IMR-90 (cell line): ENCODE measurements at regions not wholly inside any gene's neighbourhood (a gene's known extent, or its start where the extent isn't known, plus 50 kb on each side); places are given as distances from the start of the nearest gene placed in this dataset.

ENCODE experiments used
- ATAC-seq: fragments of 200-7000 bp; cut with Tn5 transposase; 2 replicates; pipeline ENCODE4 v1.9.1; 2020; ENCODE audit warnings: low read depth, mild to moderate bottlenecking, moderate library complexity
- BruUV-seq: library from RNA; stranded (reverse); fragments of 400-500 nt; replicated peaks from 2 replicates; lab custom pipeline; 2021; lab: Mats Ljungman, UMichigan
- CTCF ChIA-PET: fragments of 300-600 bp; formaldehyde crosslinking; extraction: SDS; loops from one replicate; lab custom pipeline; 2021; ENCODE audit warnings: antibody characterized with exemption; lab: Yijun Ruan, JAX
- POLR2A ChIA-PET: fragments of 300-600 bp; sonication (Branson Sonifier 250); formaldehyde crosslinking; loops from one replicate; lab custom pipeline; 2022; ENCODE audit warnings: antibody characterized with exemption; ENCODE audit not compliant: unreplicated experiment; lab: Charles Lee
- DNase-seq: peaks from one replicate; pipeline ENCODE4 v3.0.0; 2013
- H2AFZ ChIP-seq: replicated peaks from 2 replicates; pipeline ENCODE3; 2013; ENCODE audit warnings: low read length, mild to moderate bottlenecking; ENCODE audit not compliant: poor library complexity
- H2AK5ac ChIP-seq: 2 replicates; pipeline ENCODE4 v1.6.1; 2013; ENCODE audit warnings: low read depth, low read length, inconsistent platforms
- H2AK9ac ChIP-seq: replicated peaks from 2 replicates; pipeline ENCODE3; 2013; ENCODE audit warnings: mild to moderate bottlenecking, low read depth, low read length, moderate library complexity; ENCODE audit not compliant: poor library complexity
- H2BK120ac ChIP-seq: 2 replicates; pipeline ENCODE4 v1.6.1; 2013; ENCODE audit warnings: low read depth, low read length, inconsistent platforms
- H2BK15ac ChIP-seq: 3 replicates; pipeline ENCODE4 v1.6.1; 2013; ENCODE audit warnings: low read depth, low read length, inconsistent platforms
- H2BK20ac ChIP-seq: 2 replicates; pipeline ENCODE4 v1.6.1; 2013; ENCODE audit warnings: low read depth, mild to moderate bottlenecking, inconsistent platforms, low read length, moderate library complexity
- H2BK5ac ChIP-seq: 2 replicates; pipeline ENCODE4 v1.6.1; 2013; ENCODE audit warnings: mild to moderate bottlenecking, low read depth, low read length, inconsistent platforms; ENCODE audit not compliant: poor library complexity, severe bottlenecking
- H3K14ac ChIP-seq: replicated peaks from 2 replicates; pipeline ENCODE4 v1.6.1; 2013; ENCODE audit warnings: low read depth, low read length, inconsistent platforms
- H3K18ac ChIP-seq: 2 replicates; pipeline ENCODE4 v1.6.1; 2013; ENCODE audit warnings: low read depth, low read length, control low read depth
- H3K23ac ChIP-seq: 2 replicates; pipeline ENCODE4 v1.6.1; 2013; ENCODE audit warnings: low read depth, low read length, inconsistent platforms
- H3K27ac ChIP-seq: 2 replicates; pipeline ENCODE4 v1.5.1; 2013; ENCODE audit warnings: mild to moderate bottlenecking, control low read depth, low read length; ENCODE audit not compliant: insufficient read depth
- H3K27me3 ChIP-seq: 2 replicates; pipeline ENCODE4 v1.6.1; 2013; ENCODE audit warnings: low read length; ENCODE audit not compliant: control insufficient read depth, insufficient read depth
- H3K36me3 ChIP-seq: 2 replicates; pipeline ENCODE4 v1.6.1; 2013; ENCODE audit warnings: low read length, mixed read lengths; ENCODE audit not compliant: control insufficient read depth, insufficient read depth
- H3K4ac ChIP-seq: 2 replicates; pipeline ENCODE4 v1.6.1; 2013; ENCODE audit warnings: low read depth, low read length, inconsistent platforms
- H3K4me1 ChIP-seq: 2 replicates; pipeline ENCODE4 v1.6.1; 2013; ENCODE audit warnings: low read length, mixed read lengths; ENCODE audit not compliant: control insufficient read depth, insufficient read depth
- H3K4me2 ChIP-seq: 2 replicates; pipeline ENCODE4 v1.6.1; 2013; ENCODE audit warnings: low read depth, mild to moderate bottlenecking, control low read depth, low read length, moderate library complexity
- H3K4me3 ChIP-seq: 2 replicates; pipeline ENCODE4 v1.5.1; 2013; ENCODE audit warnings: low read depth, mild to moderate bottlenecking, control low read depth, low read length, moderate library complexity; ENCODE audit not compliant: insufficient read depth
- H3K56ac ChIP-seq: 2 replicates; pipeline ENCODE4 v1.6.1; 2013; ENCODE audit warnings: low read length, inconsistent platforms; ENCODE audit not compliant: insufficient read depth; ENCODE audit errors: extremely low read depth
- H3K79me1 ChIP-seq, 2 experiments: 2 replicates each; pipeline ENCODE4 v1.6.1; 2013; ENCODE audit warnings: low read length in 2 of 2, inconsistent platforms in 1 of 2, low read depth in 1 of 2
- H3K9ac ChIP-seq: 2 replicates; pipeline ENCODE4 v1.6.1; 2013; ENCODE audit warnings: low read depth, low read length, control low read depth
- H3K9me1 ChIP-seq: 2 replicates; pipeline ENCODE4 v1.6.1; 2013; ENCODE audit warnings: low read length, inconsistent platforms; ENCODE audit not compliant: insufficient read depth
- H3K9me3 ChIP-seq: 2 replicates; pipeline ENCODE4 v1.6.1; 2013; ENCODE audit warnings: low read length; ENCODE audit not compliant: control insufficient read depth, insufficient read depth
- H4K20me1 ChIP-seq: 2 replicates; pipeline ENCODE4 v1.6.1; 2013; ENCODE audit warnings: low read length, inconsistent platforms; ENCODE audit not compliant: insufficient read depth
- H4K5ac ChIP-seq: 2 replicates; pipeline ENCODE4 v1.6.1; 2013; ENCODE audit warnings: mild to moderate bottlenecking, low read depth, low read length, control low read depth
- H4K8ac ChIP-seq, 2 experiments: 2 replicates each; pipeline ENCODE4 v1.6.1; 2013; ENCODE audit warnings: low read depth in 2 of 2, low read length in 2 of 2, control low read depth in 1 of 2, inconsistent platforms in 1 of 2
- H4K91ac ChIP-seq: 2 replicates; pipeline ENCODE4 v1.6.1; 2013; ENCODE audit warnings: low read depth, low read length, inconsistent platforms; ENCODE audit not compliant: insufficient read depth
- MAFK ChIP-seq: IDR thresholded peaks from 2 replicates; pipeline ENCODE4 v1.6.1; 2012; ENCODE audit warnings: low read depth, low read length, improper control_type of control experiment
- RFX5 ChIP-seq: IDR thresholded peaks from 2 replicates; pipeline ENCODE4 v1.8.0; 2012; ENCODE audit warnings: low read depth, mild to moderate bottlenecking, low read length, moderate library complexity
- WGBS, 2 experiments: methylation state at CpG; one replicate each; pipeline versions ENCODE4 v1.1.5 to v1.1.7; 2013; ENCODE audit warnings: missing lambda C conversion rate in 2 of 2; ENCODE audit not compliant: insufficient read length in 1 of 2; ENCODE audit errors: extremely low coverage in 2 of 2; 5-methylcytosine and 5-hydroxymethylcytosine counted together
- dilution Hi-C: fragments of 300-500 bp; cut with HindIII; formaldehyde crosslinking; loops from one replicate; pipeline ENCODE4 v1.14.3; 2018; ENCODE audit warnings: low sequenced_read_pairs; ENCODE audit not compliant: unreplicated experiment
- in situ Hi-C: fragments of 300-500 bp; cut with MboI; formaldehyde crosslinking; loops from 3 replicates; pipeline ENCODE4 v1.14.3; 2019; ENCODE audit warnings: low sequenced_read_pairs, inconsistent platforms, mixed read lengths
- intact Hi-C: fragments of 100-400 bp; cut with micrococcal nuclease; formaldehyde crosslinking; loops from 2 replicates; pipeline ENCODE4 v1.10.0; 2022

GRCh38 chr2:71908798-71909197 lies 238.9 kb downstream of the CYP26B1 start:
- Histone ChIP-seq H3K27ac (no peak overlapping the region), H3K9ac (no peak overlapping the region), H3K56ac (no peak overlapping the region), H3K18ac (no peak overlapping the region), H4K20me1 (no peaks in the 10 kb centered on the region), H2AFZ (no peak overlapping the region), H4K91ac (no peak overlapping the region), H2AK9ac (no peak overlapping the region), H2AK5ac (no peak overlapping the region), H3K27me3 (peaks cover 1% of the 10 kb centered on the region), H3K9me1 (no peaks in the 10 kb centered on the region), H2BK20ac (no peak overlapping the region), H3K9me3 (peaks cover 7% of the 10 kb centered on the region), H3K36me3 (no peaks in the 10 kb centered on the region), H3K4me2 (no peak overlapping the region), H3K23ac (no peak overlapping the region), H4K5ac (no peak overlapping the region), H3K4ac (no peak overlapping the region), H2BK15ac (no peak overlapping the region), H2BK5ac (no peak overlapping the region), H3K4me3 (no peak overlapping the region), H4K8ac (no peak overlapping the region), H3K14ac (no peak overlapping the region), H3K79me1 (no peaks in the 10 kb centered on the region), H2BK120ac (no peak overlapping the region), H3K4me1 (no peaks in the 10 kb centered on the region)
- ChIA-PET POLR2A (no interaction called here), CTCF (interaction anchor here (1.3 kb wide), 1 partner anchor 15 kb away, joined by 5 read pairs; no protein-coding TSS in a partner anchor)
- intact Hi-C loops, result no loop called here
- dilution Hi-C loops, result no loop called here
- TF ChIP-seq MAFK (peak; percentile 73), RFX5 (no peak)
- WGBS, 2 experiments, result no CpG with 5 or more reads among the region's 1 CpG
- in situ Hi-C loops, result no loop called here
- DNase-seq (no peak), ATAC-seq (no peak)
- BruUV-seq, result no TSS peak
